ENCODE measurements at regions not wholly inside any gene's neighbourhood (a gene's known extent, or its start where the extent isn't known, plus 50 kb on each side); places are given as distances from the start of the nearest gene placed in this dataset.

GRCh38 chr6:90819483-90819882 is 232.6 kb upstream of the MAP3K7 start:
- DNase-seq (ENCODE audit: low spot score) = no peak
- ATAC-seq = no peak
- intact Hi-C loops (cut with DNase I) = no loop called here

GRCh38 chr6:90818163-90818562 is 231.3 kb upstream of the MAP3K7 start:
- DNase-seq (ENCODE audit: low spot score) = no peak
- intact Hi-C loops (cut with DNase I) = no loop called here
- no peak for ATAC-seq

- no peak for DNase-seq (ENCODE audit: low spot score)
- intact Hi-C loops (cut with DNase I) = no loop called here
- ATAC-seq = no peak
Observed at GRCh38 chr6:90816764-90817163, 229.9 kb upstream of the MAP3K7 start.

GRCh38 chr6:90811596-90812226 is 224.8 kb upstream of the MAP3K7 start:
- ATAC-seq (no peak), DNase-seq (ENCODE audit: low spot score) (no peak)
- intact Hi-C loops (cut with DNase I) = no loop called here

GRCh38 chr6:90809035-90809434 is 222.2 kb upstream of the MAP3K7 start:
- ATAC-seq = no peak
- intact Hi-C loops (cut with DNase I) = no loop called here

GRCh38 chr6:90807791-90808701 is 221.2 kb upstream of the MAP3K7 start:
- ATAC-seq (no peak), DNase-seq (ENCODE audit: low spot score) (no peak)
- intact Hi-C loops (cut with DNase I) = no loop called here

More at GRCh38 chr6:90809035-90809434, 222.2 kb upstream of the MAP3K7 start:
- no peak for DNase-seq (ENCODE audit: low spot score)

- ATAC-seq (no peak), DNase-seq (ENCODE audit: low spot score) (no peak)
- intact Hi-C loops (cut with DNase I) = no loop called here
Observed at GRCh38 chr6:90805619-90806155, 218.8 kb upstream of the MAP3K7 start.

GRCh38 chr6:90803956-90804355 is 217.1 kb upstream of the MAP3K7 start:
- intact Hi-C loops (cut with DNase I) = no loop called here
- no peak for DNase-seq (ENCODE audit: low spot score)
- ATAC-seq = no peak

GRCh38 chr6:90795078-90795477 is 208.2 kb upstream of the MAP3K7 start:
- DNase-seq (ENCODE audit: low spot score) (no peak), ATAC-seq (no peak)
- intact Hi-C loops (cut with DNase I) = no loop called here

- ATAC-seq (no peak), DNase-seq (ENCODE audit: low spot score) (no peak)
- intact Hi-C loops (cut with DNase I) = no loop called here
Observed at GRCh38 chr6:90793771-90794170, 206.9 kb upstream of the MAP3K7 start.

- intact Hi-C loops (cut with DNase I) = no loop called here
- no peak for ATAC-seq
- no peak for DNase-seq (ENCODE audit: low spot score)
Observed at GRCh38 chr6:90790696-90791095, 203.8 kb upstream of the MAP3K7 start.

GRCh38 chr6:90790058-90790457 is 203.2 kb upstream of the MAP3K7 start:
- intact Hi-C loops (cut with DNase I) = no loop called here
- DNase-seq (ENCODE audit: low spot score) = no peak
- ATAC-seq = no peak

- ATAC-seq (no peak), DNase-seq (ENCODE audit: low spot score) (no peak)
- intact Hi-C loops (cut with DNase I) = no loop called here
Observed at GRCh38 chr6:90788781-90789180, 201.9 kb upstream of the MAP3K7 start.

- no peak for DNase-seq (ENCODE audit: low spot score)
- intact Hi-C loops (cut with DNase I) = no loop called here
Observed at GRCh38 chr6:90787446-90787845, 200.6 kb upstream of the MAP3K7 start.

GRCh38 chr6:90780778-90781177 is 193.9 kb upstream of the MAP3K7 start:
- DNase-seq (ENCODE audit: low spot score) (no peak), ATAC-seq (no peak)
- intact Hi-C loops (cut with DNase I) = no loop called here

More at GRCh38 chr6:90787446-90787845, 200.6 kb upstream of the MAP3K7 start:
- ATAC-seq = no peak

- DNase-seq (ENCODE audit: low spot score) (no peak), ATAC-seq (no peak)
- intact Hi-C loops (cut with DNase I) = no loop called here
Observed at GRCh38 chr6:90780141-90780540, 193.3 kb upstream of the MAP3K7 start.

- intact Hi-C loops (cut with DNase I) = no loop called here
- no peak for DNase-seq (ENCODE audit: low spot score)
- no peak for ATAC-seq
Observed at GRCh38 chr6:90778417-90779203, 191.7 kb upstream of the MAP3K7 start.

- ATAC-seq (no peak), DNase-seq (ENCODE audit: low spot score) (no peak)
- intact Hi-C loops (cut with DNase I) = no loop called here
Observed at GRCh38 chr6:90770778-90771177, 183.9 kb upstream of the MAP3K7 start.

- DNase-seq (ENCODE audit: low spot score) (no peak), ATAC-seq (no peak)
- intact Hi-C loops (cut with DNase I) = no loop called here
Observed at GRCh38 chr6:90765895-90766294, 179.0 kb upstream of the MAP3K7 start.

Data from sciatic nerve (tissue), 2 donors.